HTR-8/SVneo (cell line): ENCODE measurements at regions not wholly inside any gene's neighbourhood (a gene's known extent, or its start where the extent isn't known, plus 50 kb on each side); places are given as distances from the start of the nearest gene placed in this dataset.
A peak's percentile ranks its signal among the peaks of the same experiment; 100 is the strongest.

ENCODE experiments used
- DNase-seq: peaks from one replicate; pipeline ENCODE4 v3.0.0; 2011; ENCODE audit warnings: low spot score, mixed read lengths; ENCODE audit not compliant: insufficient read length
- FAIRE-seq: peaks from 2 replicates; lab custom pipeline; 2011; peaks lifted over from hg19 to GRCh38; lab: Jason Lieb, UNC

- DNase-seq (no peak), FAIRE-seq (no peak)
Measured at GRCh38 chr15:27673766-27674445, 425.2 kb downstream of the OCA2 start.

- DNase-seq (no peak), FAIRE-seq (peak; percentile 85)
Measured at GRCh38 chr15:27672537-27672936, 426.6 kb downstream of the OCA2 start.

- DNase-seq (no peak), FAIRE-seq (no peak)
Measured at GRCh38 chr15:27671819-27672437, 427.2 kb downstream of the OCA2 start.

GRCh38 chr15:27670486-27671209 is 428.5 kb downstream of the OCA2 start:
- FAIRE-seq = no peak
- no peak for DNase-seq

GRCh38 chr15:27669641-27670040 is 429.5 kb downstream of the OCA2 start:
- FAIRE-seq (no peak), DNase-seq (no peak)

GRCh38 chr15:27668471-27669220 is 430.5 kb downstream of the OCA2 start:
- FAIRE-seq = no peak

GRCh38 chr15:27665002-27665401 is 434.1 kb downstream of the OCA2 start:
- DNase-seq = no peak
- FAIRE-seq = no peak

More at GRCh38 chr15:27668471-27669220, 430.5 kb downstream of the OCA2 start:
- no peak for DNase-seq

- FAIRE-seq (no peak), DNase-seq (no peak)
Measured at GRCh38 chr15:27662892-27663291, 436.2 kb downstream of the OCA2 start.

GRCh38 chr15:27660676-27661075 is 438.4 kb downstream of the OCA2 start:
- DNase-seq = no peak
- no peak for FAIRE-seq

GRCh38 chr15:27656296-27656987 is 442.7 kb downstream of the OCA2 start:
- FAIRE-seq (no peak), DNase-seq (no peak)

GRCh38 chr15:27655056-27655455 is 444.1 kb downstream of the OCA2 start:
- FAIRE-seq = no peak
- DNase-seq = no peak

- FAIRE-seq (no peak), DNase-seq (no peak)
Measured at GRCh38 chr15:27650244-27650643, 448.9 kb downstream of the OCA2 start.

- DNase-seq (no peak), FAIRE-seq (no peak)
Measured at GRCh38 chr15:27648359-27648758, 450.8 kb downstream of the OCA2 start.

- DNase-seq = no peak
- FAIRE-seq = no peak
Measured at GRCh38 chr15:27646531-27646930, 452.6 kb downstream of the OCA2 start.

- FAIRE-seq (no peak), DNase-seq (no peak)
Measured at GRCh38 chr15:27645672-27646071, 453.4 kb downstream of the OCA2 start.

- no peak for DNase-seq
- no peak for FAIRE-seq
Measured at GRCh38 chr15:27642981-27643380, 456.1 kb downstream of the OCA2 start.

- no peak for DNase-seq
- FAIRE-seq = no peak
Measured at GRCh38 chr15:27639595-27639994, 459.5 kb downstream of the OCA2 start.

- no peak for DNase-seq
- FAIRE-seq = no peak
Measured at GRCh38 chr15:27638958-27639357, 460.2 kb downstream of the OCA2 start.

GRCh38 chr15:27635916-27636315 is 463.2 kb downstream of the OCA2 start:
- FAIRE-seq (no peak), DNase-seq (no peak)

- FAIRE-seq = no peak
- no peak for DNase-seq
Measured at GRCh38 chr15:27628486-27628885, 470.6 kb downstream of the OCA2 start.
